Panc1 (cell line): ENCODE measurements at regions not wholly inside any gene's neighbourhood (a gene's known extent, or its start where the extent isn't known, plus 50 kb on each side); places are given as distances from the start of the nearest gene placed in this dataset.

Experiments used
- POLR2AphosphoS5 ChIP-seq: IDR thresholded peaks from 2 replicates; pipeline ENCODE4 v1.6.1; 2012; ENCODE audit warnings: mild to moderate bottlenecking, low read depth, low read length, moderate library complexity
- TF ChIP-seq, protein P1 (sequence below): fragments of 450-650 bp; IDR thresholded peaks from 2 replicates; pipeline ENCODE4 v1.5.1; 2017; ENCODE audit warnings: mild to moderate bottlenecking

DNA sequence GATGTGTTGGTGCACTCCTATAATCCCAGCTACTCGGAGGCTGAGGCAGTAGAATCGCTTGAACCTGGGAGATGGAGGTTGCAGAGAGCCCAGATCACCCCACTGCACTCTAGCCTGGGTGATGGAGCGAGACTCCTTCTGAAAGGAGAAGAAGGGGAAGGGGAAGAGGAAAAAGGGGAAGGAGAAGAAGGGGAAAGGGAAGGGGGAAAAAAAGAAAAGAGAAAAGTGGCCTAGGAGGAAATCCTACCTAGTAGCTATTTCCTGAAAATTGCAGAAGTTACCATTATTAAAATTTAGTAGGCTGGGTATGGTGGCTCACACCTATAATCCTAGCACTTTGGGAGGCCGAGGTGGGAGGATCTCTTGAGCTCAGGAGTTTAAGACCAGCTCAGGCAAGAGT, 67.4 kb downstream of the ARRDC3 start:
- TF ChIP-seq, protein P1, sequence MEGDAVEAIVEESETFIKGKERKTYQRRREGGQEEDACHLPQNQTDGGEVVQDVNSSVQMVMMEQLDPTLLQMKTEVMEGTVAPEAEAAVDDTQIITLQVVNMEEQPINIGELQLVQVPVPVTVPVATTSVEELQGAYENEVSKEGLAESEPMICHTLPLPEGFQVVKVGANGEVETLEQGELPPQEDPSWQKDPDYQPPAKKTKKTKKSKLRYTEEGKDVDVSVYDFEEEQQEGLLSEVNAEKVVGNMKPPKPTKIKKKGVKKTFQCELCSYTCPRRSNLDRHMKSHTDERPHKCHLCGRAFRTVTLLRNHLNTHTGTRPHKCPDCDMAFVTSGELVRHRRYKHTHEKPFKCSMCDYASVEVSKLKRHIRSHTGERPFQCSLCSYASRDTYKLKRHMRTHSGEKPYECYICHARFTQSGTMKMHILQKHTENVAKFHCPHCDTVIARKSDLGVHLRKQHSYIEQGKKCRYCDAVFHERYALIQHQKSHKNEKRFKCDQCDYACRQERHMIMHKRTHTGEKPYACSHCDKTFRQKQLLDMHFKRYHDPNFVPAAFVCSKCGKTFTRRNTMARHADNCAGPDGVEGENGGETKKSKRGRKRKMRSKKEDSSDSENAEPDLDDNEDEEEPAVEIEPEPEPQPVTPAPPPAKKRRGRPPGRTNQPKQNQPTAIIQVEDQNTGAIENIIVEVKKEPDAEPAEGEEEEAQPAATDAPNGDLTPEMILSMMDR, result no peak
- TF ChIP-seq POLR2AphosphoS5, result no peak
